Ammon's horn (tissue), 1 donor: ENCODE measurements at regions not wholly inside any gene's neighbourhood (a gene's known extent, or its start where the extent isn't known, plus 50 kb on each side); places are given as distances from the start of the nearest gene placed in this dataset.
"Not testable (repeated sequence)": the region's sequence is repeated elsewhere in the genome, so short reads cannot be mapped to it uniquely, and the experiment has no call there.

Source experiments
- DNase-seq: peaks from one replicate; pipeline ENCODE4 v3.0.0-alpha.2; 2016; ENCODE audit warnings: low spot score

DNA sequence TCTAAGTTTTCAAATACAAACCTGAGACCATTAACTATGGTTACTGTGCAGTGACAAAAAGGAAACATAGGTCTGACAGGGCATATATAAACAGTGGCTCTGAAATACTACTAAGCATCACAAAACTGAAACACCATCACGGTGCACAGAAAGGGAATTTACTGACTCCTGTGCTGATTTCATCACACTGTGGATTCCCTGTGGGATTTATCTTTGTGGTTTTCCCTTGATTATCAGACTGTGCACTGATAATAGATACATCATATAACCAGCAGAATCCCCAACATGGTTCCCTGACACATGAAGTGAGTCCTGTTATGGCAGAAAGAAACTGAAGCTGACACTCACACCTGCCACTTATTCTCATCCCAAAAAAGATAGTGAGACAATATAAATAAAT is 676.3 kb upstream of the KCND2 start:
- DNase-seq = no peak

DNA sequence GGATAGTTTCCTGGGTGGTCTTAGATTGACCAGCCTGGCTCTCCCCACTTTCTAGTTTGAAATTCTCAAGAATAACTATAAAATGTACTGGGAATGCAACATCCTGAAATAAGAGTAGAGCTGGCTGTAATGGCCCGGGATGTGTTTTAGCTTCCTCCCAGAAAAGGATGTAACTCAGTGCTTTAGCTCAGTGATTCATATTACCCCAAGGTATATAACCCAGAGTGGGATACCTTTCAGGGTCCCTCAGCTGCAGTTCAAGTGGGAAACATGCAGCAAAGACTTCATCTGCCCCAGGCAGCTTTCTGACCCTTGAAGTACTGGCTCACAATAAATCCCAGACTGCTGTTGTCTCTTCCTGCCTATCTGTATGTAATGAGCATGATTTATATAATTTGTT is 666.7 kb upstream of the KCND2 start:
- no peak for DNase-seq

DNA sequence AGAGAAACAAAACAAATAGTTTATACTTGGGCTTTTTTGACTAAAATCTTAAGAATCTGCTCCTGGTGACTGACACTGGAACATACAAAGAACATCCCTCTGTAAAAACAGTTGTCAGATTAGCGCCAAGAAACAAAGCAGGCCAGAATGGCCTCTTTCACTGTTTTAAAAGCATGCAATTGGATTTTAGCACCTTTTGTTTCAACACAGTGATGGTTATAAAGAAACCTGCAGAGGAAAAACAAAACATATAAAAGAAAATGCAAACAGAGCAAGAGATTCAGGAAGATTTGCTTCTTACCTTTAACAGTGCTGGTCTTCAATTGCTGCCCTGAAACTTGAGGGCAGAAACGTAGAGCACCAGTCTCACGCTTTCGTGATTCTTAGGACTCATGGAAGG is 652.2 kb upstream of the KCND2 start:
- DNase-seq = no peak

DNA sequence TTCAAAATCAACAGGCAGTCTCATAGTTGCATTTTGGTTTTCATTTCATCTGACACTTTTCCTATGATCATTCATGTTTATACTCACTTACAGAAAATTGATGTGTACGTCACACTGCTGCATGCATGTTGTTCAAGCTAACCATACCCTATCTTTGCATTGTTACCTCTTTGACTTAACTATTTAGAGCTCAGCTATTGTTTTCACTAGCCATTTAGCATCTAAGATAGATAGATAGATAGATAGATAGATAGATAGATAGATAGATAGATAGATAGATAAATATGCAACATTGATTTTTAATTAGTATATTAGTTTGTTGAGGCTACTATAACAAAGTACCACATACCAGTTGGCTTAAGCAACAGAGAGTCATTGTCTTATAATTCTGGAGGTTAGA is 649.5 kb upstream of the KCND2 start:
- no peak for DNase-seq

DNA sequence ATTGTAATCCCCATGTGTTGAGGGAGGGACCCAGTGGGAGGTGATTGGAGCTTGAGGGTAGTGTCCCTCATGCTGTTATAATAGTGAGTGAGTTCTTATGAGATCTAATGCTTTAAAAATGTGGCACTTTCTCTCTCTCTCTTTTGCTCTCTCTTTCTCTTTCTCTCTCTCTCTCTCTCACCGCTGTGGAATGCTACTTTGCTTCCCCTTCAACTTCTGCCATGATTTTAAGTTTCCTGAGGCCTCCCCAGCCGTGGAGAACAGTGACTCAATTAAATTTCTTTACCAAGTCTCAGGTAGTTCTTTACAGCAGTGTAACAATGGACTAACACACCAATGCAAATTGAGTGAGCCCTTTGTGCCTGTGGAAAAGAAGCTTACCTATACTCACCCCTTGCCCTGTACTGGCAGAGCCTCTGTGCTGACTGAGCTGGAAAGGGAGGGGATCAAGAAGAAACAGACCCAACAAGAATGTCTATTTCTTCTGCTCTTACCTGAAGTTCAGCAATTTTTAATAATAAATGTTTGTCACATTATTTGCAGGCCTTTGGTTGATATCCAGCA is 642.5 kb upstream of the KCND2 start:
- DNase-seq = no peak

DNA sequence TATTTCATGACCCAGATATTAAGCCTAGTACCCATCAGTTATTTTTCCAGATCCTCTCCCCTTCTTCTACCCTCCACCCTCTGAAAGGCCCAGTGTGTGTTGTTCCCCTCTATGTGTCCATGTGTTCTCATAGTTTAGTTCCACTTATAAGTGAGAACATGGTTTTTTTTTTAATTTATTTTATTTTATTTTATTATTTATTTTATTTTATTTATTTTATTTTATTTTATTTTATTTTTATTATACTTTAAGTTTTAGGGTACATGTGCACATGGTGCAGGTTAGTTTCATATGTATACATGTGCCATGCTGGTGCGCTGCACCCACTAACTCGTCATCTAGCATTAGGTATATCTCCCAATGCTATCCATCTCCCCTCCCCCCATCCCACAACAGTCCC is 639.2 kb upstream of the KCND2 start:
- DNase-seq = not testable (repeated sequence)

DNA sequence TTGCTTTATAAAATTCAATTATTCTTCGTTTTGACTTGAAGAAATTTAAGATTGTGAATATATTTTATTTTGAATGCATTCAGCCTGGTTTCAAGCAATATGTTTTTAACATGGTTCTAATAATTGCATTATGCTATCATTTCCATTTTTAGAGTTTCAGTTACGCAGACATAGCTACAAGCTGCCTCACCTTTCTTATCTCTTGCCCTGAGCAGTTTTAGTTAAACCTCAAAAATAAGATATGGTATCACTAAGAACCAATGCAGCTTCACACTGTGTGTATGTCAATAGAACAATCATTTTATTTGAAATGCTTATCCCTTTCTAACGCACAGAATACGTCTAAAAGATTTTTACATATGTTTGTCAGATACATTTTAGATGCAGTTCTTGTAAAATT is 632.6 kb upstream of the KCND2 start:
- no peak for DNase-seq

DNA sequence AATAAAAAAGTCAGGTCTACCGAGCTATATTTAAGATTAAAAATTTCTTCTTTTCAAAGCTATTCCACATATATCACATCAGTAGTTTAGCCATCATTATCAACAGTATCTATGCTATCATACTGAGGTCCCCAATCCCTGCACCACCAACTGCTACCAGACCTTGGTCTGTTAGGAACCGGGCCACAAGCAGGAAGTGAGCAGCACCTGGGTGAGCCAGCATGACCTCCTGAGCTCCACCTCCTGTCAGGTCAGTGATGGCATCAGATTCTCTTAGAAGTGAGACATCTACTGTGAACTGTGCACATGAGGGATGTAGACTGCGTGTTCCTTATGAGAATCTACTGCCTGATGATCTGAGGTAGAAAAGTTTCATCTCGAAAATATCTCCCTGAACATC is 632.1 kb upstream of the KCND2 start:
- DNase-seq = no peak

DNA sequence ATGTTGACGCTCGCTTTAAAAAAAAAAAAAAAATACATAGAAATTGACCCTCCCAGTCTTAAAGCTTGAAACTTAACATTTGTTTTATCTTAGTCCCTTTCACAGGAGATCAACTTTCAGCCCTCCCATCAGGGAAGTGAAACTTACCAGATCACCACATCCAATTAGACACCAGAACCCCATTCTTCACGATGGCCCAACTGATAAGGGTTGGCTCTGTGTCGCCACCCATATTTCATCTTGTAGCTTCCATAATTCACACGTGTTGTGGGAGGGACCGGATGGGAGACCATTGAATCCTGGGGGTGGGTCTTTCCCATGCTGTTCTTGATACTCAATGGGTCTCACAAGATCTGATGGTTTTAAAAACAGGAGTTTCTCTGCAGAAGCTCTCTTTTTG is 629.4 kb upstream of the KCND2 start:
- DNase-seq = no peak

DNA sequence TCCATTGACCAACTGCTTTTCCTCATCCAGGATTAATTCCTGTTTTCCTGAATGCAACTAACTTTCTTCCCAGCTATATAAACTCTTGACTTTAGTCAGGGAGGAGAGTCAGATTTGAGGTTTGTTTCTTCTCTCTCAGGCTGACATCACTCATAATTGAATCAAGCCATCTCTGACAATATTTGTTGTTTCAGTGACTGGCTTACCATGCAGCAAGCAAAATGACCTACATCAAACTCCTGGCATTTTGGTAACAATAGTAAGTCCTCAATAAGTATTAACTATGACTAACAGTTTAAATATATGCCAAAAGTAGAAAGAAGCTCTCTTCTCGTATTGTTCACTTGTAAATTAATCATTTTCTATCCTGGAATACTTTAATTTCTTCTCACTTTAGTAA is 625.7 kb upstream of the KCND2 start:
- no peak for DNase-seq

DNA sequence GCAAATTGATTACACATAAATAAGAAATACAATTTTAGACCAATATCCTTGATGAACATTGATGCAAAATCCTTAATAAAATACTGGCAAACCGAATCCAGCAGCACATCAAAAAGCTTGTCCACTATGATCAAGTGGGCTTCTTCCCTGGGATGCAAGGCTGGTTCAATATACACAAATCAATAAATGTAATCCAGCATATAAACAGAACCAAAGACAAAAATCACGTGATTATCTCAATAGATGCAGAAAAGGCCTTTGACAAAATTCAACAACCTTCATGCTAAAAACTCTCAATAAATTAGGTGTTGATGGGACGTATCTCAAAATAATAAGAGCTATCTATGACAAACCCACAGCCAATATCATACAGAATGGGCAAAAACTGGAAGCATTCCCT is 624.2 kb upstream of the KCND2 start:
- not testable (repeated sequence) for DNase-seq

DNA sequence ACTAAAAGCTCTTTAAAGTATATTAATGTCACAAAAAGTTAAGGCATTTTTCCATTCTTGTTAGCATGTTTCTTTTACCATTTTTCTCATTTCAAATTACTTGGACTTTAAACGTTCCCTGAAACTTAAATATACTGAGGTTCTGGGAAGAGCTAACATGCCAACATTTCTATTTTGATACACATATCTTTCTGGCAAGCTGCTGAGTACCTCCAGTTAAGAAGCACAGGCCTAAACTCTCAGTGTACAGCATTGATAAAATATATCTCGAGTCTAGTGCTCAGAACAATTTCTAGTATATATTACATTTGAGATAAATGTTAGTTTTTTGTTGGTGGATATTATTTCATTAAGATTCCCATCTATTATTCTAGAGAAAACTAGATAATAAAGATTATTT is 612.9 kb upstream of the KCND2 start:
- no peak for DNase-seq

DNA sequence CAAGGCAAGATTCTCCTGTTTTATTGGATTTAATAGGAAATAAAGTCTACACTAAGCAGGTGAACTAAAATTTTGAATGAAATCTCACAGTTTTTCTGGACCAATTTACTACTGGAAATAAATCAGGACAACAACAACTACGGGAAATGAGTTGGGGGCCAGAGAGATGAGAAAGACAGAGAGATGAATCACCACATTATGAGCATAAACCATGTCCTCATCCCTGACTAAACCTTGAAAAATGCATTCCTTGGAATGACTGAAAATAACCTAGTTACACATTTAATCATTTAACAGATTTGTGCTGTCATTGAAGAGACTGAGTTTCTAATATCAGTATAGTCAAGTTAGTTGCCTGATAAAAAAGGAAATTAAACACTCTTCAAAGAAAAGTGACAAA is 608.4 kb upstream of the KCND2 start:
- DNase-seq = no peak

DNA sequence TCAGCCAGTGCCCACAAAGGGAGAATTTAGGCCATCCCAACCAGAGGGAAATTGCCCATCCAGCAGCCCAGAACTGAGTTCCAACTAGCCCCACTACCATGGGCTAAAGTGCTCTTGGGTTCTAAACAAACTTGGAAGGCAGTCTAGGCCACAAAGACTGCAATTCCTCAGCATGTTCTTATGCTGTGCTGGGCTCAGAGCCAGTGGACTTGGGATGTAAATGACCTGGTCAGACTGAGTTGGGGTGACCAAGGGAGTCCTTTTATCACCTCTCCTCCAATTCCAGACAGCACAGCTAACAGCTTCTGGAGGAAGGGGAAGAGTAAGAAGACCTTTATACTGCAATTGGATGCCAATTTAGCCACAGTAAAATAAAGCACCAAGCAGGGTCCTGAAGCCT is 607.2 kb upstream of the KCND2 start:
- no peak for DNase-seq

DNA sequence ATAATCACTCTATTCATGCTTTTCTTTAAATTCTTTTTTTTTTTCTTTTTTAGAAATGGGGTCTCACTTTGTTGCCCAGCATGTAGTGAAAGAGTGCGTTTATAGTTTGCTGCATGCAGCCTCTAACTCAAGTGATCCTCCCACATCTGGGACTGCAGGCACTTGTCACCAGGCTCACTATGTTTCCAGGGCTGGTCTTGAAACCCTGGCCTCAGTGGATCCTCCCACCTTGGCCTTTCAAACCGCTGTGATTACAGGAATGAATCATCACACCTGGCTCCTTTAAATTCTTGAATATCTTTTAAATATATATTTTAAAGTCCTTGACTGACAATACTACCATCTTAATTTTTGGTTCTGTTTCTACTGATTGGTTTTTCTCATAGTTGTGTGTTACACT is 591.6 kb upstream of the KCND2 start:
- no peak for DNase-seq

DNA sequence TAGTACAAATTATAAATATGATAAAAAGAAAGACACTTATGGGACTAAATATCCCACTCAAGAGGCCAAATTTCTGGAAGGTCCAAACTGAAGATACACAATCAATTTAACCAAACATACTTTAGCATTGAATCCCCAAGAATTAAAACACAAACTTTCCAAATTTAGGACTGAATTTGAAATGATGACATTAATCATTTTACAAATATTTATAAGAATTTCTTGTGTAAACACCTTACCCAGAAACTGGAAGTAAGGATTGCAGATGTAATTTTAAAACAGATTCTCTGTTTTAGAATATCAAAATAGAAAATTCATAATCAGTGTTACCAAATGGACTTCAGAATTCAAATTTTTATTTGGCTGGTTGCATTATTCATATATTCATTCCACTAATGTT is 588.2 kb upstream of the KCND2 start:
- no peak for DNase-seq

DNA sequence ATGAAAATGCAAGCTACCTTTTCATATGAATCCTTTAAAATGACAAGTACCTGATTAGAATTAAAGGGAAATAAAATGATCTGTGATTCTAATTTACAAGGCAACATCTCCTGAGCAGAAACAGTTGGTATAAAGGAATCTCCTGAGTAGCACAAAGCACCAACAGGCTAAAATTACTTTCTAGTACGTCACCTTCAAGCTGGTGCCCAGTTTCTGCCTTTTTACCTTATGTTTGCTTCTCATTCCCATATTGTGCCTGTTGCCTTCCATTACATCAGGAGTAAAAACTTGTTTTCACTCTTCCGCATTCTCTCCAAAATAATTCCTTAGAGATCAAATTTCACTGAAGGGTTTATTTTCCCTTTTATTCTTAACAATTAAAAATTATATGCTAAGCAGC is 587.1 kb upstream of the KCND2 start:
- no peak for DNase-seq

DNA sequence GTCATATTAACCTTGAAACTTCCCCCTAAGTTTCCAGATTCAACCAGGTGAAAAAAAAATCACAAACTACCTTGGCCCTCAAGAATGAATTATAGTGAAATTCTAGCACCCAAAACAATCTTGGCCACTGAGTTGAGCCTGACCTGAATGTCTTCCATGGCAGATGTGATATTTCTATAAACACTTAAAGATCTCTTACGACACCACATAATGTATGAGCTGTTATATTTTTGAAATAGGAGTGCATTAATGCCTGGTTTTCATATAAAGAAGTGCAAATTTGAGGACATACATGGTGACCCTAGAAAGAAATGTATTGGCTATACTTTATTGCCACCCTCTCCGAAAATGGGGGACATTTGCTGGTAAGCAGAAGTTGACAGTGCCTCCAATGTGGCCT is 584.1 kb upstream of the KCND2 start:
- no peak for DNase-seq

DNA sequence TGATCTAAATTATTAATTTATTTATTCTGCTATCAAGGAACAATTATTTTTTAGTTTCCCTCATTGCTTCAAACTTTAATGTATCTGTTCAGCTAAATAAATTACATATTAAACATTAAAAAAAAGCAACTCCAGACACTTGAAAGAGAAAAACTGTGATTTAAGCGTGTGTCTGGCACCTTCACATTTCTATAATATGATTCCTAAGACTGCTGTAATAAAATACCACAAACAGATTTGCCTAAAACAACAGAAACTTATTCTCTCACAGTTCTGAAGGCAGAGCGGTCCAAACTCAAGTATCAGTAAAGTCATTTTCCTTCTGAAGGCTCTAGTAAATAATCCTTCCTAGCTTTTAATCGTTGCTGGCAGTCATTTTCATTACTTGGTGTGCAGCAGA is 580.4 kb upstream of the KCND2 start:
- no peak for DNase-seq

DNA sequence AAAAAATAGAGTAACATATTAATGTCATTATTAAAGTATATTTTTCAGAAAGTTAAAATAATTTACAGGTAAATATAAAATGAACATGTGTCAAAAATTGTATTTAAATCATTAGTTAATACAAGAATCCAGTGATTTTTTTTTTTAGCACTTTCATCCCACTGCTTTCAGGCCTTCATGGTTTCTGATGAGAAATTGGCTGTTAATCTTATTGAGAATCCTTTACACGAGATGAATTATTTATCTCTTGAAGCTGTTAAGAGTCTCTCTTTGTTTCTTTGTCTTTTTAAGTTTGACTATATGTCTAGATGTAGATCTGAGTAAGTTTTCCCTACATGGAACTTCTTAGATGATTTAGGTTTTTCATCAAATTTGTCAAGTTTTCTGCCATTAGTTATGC is 578.5 kb upstream of the KCND2 start:
- no peak for DNase-seq

DNA sequence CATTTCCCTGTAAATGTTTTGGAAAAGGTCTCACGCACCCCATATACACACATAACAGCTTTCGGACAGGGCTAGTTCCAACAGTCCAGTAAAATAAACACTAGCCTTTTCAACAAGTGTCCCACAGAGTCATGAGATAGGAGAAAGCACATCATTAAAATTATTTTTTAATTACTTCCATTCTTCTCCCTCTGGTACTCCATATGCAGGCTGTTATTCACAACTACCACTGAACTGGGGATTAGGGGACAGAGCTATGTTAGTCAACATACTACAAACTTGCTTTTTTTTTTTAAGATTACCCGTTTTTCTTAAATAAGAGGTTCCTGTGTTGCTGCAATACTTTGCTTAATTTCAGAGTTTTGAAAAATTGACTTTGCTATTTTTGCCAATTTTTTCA is 576.6 kb upstream of the KCND2 start:
- DNase-seq = no peak

DNA sequence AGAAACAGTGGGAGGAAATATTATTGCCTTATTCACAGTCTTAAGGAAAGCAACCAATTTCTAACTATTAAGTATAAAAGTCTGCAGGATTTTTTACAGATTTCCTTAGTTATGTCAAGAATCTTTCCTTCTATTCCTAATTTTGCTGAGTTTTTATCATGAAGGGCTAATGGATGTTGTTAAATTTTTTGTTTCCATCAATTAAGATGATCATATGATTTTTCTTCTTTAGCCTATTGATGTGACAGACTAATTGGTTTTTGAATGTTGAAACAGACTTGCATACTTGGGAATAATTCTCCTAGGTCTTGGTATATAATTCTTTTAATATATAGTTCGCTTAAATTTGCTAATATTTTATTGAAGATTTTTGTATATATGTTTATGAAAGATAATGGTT is 569.1 kb upstream of the KCND2 start:
- no peak for DNase-seq

DNA sequence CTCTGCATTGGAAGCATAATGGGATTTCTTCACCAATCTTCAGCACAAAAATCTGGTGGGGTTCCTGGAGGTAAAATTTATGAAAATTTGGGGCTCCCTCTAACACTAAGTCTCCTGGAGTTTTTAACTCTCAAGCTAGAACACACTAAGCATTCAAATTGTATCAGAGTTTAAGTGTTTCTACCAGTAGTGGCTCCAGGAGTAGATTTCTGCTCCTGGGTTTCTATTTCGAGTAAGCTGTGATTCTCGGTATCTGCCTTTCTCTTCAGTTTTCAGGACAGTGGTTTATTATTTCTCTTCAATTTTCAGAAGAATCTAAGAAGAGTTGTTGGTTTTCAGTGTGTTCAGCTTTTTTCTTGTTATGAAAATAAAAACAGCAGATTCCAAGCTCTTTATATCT is 566.4 kb upstream of the KCND2 start:
- DNase-seq = no peak

DNA sequence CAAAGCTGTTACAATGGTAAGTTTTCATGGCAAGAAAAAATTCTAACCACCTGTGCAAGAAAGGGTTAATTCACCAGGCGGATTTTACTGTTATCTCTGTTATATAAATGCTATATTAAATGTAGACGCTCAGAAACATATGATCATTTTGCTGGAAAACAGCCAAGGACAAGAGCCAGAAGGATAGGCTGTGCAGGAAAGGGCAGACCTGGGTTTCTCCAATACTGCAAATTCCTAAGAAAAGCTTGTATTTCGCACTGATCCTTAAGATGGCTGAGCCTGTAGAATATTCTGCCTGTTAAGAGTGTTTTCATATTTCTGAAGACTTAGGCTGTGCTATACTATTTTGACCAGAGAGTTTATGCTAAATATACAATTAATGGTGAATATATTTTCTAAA is 564.1 kb upstream of the KCND2 start:
- DNase-seq = no peak

DNA sequence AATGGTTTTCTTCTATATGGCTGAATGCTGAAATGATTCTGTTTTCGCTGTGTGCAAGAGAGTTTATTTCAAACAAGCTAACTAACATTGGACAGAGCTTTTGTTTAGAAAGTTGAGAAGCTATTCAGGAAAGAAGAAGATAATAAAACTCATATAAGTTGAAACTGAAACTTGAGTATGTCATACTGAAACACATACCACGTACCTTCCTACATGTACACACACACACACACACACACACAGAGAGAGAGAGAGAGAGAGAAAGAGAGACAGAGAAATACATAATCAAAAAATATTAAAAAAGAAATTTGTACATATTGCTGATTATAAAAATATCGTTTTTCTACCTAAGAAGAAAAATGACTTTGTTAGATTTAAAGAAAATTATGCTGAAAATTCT is 561.9 kb upstream of the KCND2 start:
- no peak for DNase-seq
